Stimulated activated CD8-positive, alpha-beta memory T cell treated with anti-CD3 and anti-CD28 coated beads, Interleukin-7, amount 100 ng/mL, for 1 hour (primary cell): ENCODE measurements at regions not wholly inside any gene's neighbourhood (a gene's known extent, or its start where the extent isn't known, plus 50 kb on each side); places are given as distances from the start of the nearest gene placed in this dataset.
"Not testable (repeated sequence)": the region's sequence is repeated elsewhere in the genome, so short reads cannot be mapped to it uniquely, and the experiment has no call there.

Experiments
- DNase-seq, 2 donors: peaks; one replicate each; pipeline ENCODE4 v3.0.0-alpha.2; 2020; ENCODE audit warnings: low read depth in 2 of 2

DNA sequence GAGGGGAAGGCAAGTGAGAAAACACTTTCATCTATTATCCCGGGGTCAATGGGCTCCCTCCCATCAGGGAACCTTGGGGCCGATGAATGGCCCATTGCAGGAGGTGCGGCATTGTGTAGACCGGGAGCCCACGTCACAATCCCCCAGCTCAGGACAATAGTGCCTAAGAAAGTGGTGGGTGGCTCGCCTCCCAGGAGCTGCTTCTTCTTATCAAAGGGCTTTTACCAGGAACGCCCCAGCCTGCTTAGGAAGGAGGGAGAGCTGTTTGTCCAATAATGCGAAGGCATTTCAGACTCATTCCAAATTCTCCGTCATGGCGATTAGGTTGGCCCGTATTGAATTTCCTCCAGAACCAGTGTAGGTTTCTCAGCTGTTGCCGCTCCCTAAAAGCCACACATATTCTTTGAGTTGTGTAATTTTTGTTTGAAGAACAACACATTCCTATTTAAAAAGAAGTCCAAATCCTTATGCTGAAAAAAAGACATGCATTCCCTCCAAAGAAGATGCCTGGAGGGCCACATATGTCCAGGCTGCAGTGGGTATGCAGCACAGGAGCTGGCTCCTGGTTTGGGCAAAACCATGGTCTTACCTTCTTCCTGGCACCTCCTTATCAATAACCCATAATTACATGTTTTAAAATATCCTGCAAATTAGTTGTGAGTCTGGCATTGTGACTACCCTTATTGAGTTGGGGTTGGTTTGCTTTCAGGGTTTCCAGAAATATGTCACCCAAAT, 264.7 kb downstream of the MYCN start:
- no peak for DNase-seq

- no peak for DNase-seq
Measured at GRCh38 chr2:16204251-16204650, 263.9 kb downstream of the MYCN start.

DNA sequence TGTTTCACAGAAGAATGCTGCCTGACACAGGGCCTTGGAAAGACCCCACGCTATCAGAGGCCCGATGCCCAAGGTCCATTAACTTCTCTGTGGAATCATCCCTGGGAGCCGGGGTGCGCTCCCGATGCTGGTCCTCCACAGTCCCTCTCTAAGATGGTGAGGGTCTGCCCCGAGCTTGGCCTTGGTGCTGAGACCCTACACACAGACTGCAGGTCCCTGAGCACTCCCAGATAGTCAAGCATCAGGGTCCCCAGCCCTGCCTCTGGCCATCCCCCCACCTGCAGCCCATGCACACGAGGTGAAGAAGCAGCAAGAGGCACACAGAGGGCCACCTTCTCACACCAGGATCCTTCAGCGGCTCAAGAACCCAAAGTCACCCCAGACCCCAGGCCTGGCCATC, 263.3 kb downstream of the MYCN start:
- DNase-seq: no peak

DNA sequence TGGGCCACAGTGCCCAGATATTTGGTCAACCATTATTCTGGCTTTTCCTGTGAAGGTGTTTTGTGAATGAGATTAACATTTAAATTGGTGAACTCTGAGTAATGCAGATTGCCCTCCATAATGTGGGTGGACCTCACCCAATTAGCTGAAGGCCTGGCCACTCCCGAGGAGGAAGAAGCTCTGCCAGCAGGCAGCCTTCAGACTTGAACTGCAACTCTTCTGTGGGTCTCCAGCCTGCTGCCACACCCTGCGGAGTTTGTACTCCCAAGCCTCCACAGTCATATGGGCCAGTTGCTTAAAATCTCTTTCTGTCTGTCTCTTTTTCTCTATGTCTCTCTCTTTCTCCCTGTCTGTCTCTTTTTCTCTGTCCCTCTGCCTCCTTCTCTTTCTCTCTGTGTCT, 262.7 kb downstream of the MYCN start:
- no peak for DNase-seq

GRCh38 chr2:16202266-16203020, 262.1 kb downstream of the MYCN start:
- DNase-seq: no peak

GRCh38 chr2:16201848-16202247, 261.5 kb downstream of the MYCN start:
- DNase-seq: no peak

DNA sequence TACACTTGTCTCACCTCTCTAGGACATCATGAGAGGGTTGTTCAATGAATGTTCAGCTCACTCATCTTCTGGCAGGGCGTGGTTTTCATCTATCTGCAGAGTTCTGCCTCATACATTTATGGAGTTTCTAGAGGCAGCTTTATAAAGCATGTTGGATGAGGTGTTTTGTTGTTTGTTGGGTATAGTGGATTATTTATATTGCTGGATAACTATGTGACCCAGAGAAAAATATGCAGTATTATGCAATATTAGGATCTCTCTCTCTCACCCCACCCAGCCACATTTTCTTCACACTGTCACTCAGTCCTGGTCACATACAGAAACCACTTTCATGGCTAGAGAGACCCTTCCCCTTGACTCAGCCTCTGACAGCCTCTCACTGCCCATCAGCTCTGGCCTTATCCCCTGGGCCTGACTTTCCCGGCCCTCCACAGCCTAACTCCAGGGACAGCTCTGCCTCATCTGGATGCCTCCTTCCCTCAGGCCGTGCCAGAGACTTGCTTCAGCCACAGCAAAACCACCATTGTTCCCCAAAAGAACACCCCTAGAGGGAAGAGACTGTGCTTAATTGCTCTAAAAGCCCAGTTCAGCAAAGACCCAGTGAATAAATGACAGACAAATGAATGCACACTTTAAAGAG, 260.3 kb downstream of the MYCN start:
- no peak for DNase-seq

- DNase-seq: no peak
Measured at GRCh38 chr2:16199882-16200553, 259.7 kb downstream of the MYCN start.

GRCh38 chr2:16199241-16199640, 258.9 kb downstream of the MYCN start:
- DNase-seq: not testable (repeated sequence)

GRCh38 chr2:16198166-16198912, 258.0 kb downstream of the MYCN start:
- no peak for DNase-seq

DNA sequence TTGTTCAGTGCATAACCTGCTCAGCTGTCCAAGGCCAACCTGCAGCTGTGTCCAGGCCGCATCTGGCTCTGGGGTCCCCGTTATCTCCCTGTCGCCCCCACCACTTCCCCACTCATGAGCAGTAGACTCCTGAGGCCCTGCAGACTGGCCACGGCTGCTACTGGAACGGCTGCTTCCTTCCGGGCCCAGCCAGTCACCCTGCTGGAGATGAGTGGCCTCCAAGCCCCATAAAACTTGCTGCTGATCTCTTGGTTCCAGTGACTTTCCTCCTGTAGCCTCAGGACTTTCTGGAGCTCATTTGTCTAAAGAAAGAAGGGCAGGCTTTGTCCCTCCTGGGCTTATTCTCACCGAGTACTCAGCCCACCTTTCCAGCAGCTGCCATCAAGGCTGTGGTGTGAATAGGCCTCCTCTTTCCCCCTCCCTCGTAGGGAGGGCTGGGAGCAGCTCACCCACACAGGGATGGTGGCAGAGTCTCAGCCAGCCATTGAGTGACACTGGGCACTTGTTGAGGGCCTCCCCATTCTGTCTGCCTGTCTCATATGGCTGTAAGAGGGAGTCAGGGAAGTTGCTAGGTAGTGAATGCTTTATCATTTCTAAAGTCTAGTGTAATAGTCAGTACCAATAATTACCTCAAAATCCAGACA, 257.3 kb downstream of the MYCN start:
- DNase-seq: no peak

DNA sequence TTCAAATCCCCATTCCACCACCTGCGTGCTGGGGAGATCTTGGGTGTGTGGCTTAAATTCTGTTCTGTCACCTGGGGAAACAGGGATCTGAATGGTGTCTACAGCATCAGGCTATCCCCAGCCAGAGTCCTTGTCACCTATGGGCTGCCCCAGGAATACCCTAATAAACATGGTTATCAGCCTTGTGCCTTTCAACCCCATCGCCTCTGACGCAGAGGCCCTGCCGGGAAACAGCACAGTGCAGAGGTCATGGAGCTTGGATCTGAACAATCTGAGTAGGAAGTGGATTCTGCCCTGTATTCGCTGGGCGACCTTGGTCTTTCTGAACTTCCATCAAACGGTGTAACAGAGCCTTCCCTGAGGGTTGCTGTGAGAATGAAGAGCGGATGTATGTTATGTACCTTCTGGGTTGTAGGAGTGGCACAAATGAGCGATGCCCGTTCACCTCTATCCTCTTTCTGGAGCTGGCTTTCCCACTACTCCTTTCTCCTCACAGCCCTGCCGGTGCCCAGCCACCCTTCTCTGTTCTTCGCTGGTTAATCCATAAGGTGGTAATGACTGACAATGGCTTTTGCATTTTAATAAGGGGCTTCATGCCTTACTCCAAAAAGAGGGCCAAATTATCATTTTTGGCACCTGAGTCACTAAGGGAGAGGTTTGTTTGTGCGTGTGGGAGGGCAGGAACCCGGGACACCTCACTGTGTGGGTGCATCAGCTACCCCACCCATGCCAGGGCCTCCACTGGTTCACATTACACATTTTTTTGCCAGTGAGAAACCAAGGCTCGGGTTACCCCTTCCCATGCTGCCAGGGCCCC, 256.5 kb downstream of the MYCN start:
- DNase-seq: no peak

DNA sequence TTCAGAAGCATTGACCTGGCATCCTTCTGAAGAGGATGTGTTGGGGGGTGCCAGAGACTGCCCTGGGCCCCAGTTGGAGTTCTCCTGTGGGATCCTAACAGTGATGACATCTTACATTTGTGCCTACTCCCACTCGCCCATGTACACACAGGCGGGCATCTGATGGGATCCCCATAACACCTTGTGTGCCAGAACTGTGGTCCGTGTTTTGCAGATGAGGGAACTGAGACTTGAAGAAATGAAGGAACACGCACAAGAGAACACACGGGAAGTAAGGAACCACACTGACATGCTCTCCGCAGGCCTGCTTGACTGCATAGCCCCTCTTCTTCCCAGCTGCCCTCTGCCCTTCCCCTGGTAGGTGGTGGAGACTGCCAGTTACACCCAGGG, 255.3 kb downstream of the MYCN start:
- no peak for DNase-seq

DNA sequence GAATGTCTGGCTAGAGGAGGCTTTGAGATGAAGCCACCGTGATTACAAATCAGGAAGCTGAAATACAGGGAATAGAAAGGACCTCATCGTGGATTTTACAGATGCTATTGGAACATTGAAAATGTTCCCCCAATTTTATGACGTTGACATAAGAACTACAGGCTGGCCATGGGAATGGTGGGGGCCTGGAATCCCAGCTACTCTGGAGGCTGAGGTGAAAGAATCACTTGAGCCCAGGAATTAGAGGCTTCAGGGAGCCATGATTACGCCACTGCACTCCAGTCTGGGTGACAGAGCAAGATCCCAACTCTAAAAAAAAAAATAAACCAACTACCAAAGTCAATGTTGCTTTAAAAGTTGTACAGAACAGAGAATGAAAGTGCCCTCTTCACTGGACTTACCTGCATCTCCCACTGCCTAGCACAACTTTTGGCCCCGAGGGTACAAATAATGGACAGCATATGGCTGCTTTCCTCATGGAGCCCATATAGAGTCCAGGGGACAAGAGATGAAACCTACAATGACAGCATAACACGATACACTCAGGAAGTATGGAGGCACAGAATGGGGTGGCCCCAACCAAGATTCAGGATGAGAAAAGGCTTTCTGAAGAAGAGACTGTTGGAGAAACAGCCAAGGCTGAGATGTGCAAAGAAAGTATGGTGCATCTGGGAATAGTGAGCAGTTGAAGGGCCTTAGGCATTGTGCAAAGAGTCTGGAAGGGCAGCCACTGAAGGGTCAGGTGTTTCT, 254.8 kb downstream of the MYCN start:
- no peak for DNase-seq

DNA sequence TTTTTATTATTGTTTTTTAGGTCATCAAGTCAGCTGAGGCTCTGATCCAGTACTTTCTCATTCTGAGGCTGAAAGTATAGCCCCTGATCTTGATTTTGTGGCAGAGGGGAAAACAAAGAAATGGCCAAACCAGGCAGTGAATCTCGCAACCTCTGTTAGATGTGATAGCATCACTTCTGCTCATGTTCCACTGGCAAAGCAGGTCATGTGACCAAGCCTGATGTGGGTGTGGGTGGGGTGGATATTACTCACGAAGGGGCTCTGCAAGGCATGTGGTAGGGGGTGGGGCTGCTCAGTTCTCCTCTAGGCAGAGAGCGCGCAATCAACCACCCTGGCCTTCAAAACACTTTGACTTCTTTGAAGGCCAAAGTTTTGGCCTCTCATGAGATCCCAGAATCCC, 254.2 kb downstream of the MYCN start:
- no peak for DNase-seq

DNA sequence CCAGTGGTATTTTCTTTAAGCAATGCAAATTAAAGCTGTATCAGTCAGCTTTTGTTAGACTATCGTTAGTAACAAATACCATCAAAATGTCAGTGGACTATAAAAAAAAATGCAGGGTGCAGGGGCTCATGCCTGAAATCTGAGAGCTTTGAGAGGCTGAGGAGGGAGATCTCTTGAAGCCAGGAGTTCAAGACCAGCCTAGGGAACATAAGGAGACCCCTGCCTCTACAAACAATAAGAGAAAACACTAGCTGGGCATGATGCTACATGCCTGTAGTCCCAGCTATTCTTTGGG, 253.7 kb downstream of the MYCN start:
- no peak for DNase-seq

DNA sequence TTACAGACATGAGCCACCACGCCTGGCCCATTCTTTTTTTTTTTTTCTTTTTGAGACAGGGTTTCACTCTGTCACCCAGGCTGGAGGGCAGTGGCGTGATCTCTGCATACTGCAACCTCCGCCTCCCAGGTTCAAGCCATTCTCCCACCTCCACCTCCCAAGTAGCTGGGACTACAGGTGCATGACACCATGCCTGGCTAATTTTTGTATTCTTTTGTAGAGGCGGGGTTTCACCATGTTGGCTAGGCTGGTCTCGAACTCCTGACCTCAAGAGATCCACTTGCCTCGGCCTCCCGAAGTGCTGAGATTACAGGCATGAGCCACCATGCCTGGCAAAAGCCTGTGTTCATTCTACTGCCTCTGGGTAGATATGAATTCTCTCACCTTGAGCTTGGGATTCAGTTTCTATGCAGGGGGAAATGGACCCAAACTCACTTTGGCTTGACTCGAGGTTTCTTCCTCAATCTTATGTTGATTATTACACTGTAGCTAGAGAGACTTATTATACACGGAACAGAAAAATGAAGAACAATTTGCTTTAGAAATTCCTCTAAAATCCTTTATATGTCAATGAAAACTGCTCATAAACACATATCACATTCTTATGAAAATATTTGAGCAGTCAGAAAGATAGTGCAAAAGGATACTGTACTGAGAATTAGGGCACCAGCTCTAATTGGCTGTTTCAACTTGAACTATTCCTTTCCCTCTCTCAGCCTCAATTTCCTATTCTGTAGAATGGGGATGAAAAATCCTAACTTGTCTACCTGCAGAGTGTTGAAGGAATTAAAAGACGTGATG, 252.3 kb downstream of the MYCN start:
- DNase-seq: no peak

GRCh38 chr2:16191431-16192200, 251.3 kb downstream of the MYCN start:
- DNase-seq: no peak
